Stimulated activated CD4-positive, alpha-beta T cell treated with anti-CD3 and anti-CD28 coated beads, Interleukin-4, amount 100 ng/mL, for 48 hours (primary cell): ENCODE measurements at regions not wholly inside any gene's neighbourhood (a gene's known extent, or its start where the extent isn't known, plus 50 kb on each side); places are given as distances from the start of the nearest gene placed in this dataset.

Experiments
- DNase-seq, 2 donors: peaks; one replicate each; pipeline ENCODE4 v3.0.0-alpha.2; 2020; ENCODE audit warnings: low read depth in 2 of 2

DNA sequence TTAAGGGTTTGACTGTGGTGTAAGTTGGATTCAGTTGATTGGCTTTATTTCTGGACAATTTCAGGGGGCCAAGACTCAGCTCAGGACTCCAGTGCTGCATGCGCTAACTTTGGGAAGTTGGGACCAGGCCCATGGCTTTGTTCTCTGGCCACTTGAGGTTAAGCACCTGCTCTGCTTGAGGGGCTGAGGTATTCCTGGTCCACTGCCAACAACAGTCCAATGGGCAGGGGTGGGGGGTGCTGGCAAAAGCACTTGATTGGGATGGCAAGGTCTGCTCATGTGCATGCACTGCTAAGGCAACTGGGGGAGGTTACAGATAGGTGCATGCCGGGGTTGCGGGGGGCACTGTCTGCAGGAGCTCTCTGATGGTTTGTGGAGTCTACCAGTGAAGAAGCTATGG, 52.6 kb upstream of the ASB17 start:
- DNase-seq: no peak

DNA sequence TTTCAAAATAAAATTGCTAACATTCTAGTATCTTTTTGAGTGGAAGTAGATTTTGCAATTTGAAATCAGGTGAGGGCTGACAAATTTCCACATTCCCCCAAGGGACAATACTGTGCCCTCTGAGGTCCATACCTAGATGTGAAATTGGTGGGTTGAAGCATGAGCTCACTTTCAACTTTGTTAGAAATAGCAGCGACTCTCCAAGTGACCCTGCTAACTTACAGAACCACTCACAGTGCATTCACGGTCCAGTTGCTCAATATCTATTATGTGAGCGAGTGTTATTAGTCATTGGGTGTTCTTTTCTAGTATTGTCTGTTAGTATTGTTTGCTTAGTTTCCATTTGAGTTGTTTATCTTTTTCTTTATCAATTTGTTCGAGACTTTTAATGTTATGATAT, 53.6 kb upstream of the ASB17 start:
- DNase-seq: no peak

DNA sequence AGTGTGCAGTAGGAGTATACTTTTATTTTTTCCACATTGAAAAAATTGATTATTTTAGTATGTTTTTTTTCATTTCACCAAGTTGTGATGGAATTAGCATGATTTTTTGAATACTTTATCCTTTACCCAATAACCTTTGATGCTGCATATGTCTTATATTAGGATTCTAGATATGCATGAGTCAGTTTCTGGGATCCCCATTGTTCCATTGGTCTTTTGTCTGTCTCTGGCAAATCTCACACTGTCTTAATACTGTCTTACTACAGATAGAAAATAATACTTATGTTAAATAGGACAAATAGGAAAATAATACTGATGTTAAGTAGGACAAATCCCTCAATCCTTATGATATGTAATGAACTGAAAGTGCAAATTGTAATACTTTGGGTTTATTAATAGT, 54.3 kb upstream of the ASB17 start:
- DNase-seq: no peak

DNA sequence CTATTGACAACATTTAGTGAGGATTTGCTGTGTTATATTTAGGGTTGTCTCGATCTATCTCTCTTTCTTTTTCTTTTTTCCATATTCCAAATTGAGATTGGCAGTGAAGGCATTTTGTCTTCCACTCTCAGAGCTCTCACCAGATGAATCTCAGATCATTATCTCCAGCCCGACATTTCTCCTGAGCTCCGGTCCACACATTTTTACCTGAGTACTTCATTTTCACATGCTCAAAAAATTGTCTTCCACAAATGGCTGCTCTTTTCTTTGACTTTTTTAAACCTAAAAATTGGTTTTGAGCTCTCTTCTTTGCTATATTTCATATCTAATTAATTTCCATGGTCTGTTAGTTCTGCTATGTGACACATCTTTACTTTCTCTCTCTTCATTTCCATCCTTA, 56.9 kb upstream of the ASB17 start:
- DNase-seq: no peak

DNA sequence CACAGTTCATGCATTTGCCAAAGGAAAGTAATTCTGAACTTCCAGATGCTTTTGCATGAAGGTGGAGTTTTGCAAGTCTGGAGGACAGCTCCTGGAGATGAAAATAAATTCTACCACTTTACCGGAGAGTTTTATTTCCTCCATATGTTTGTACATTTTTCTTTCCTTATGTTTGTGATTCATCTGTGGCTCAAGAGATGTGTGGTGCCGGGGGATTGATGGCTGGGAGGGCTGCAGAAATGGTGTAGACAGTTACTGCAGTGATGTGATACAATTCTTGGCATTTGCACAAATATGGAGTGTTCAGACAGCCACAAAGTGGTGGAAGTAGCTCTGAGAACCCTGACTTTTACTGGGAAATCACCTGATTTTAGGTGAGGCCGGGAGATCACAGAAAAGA, 58.5 kb upstream of the ASB17 start:
- DNase-seq: no peak

DNA sequence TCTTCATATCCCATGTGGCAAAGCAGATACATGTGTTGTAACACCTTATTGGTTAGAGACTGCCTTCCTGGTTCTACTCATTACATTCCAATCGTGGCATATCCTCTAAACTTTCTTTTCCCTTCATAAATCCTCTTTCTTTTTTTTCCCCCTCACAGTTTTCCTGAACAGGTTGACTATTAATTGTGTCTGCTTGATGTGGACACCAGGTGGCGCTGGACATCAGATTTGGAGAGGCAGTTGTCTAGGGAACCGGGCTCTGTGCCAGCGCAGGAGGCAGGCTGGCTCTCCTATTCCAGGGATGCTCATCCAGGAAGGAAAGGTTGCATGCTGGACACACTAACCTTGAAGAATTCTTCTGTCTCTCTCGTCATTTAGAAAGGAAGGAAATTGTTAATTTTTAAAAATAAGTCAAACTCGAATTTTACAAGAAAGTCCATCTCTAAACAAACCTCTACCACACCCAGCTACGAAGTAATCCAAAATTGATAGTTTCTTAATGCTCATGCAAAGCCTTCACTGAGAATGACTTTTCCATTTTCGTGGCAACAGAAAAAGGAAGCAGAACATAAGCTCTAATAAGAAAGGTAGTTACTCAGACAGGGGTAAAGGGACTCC, 59.4 kb upstream of the ASB17 start:
- peak; percentile 63 to 70 for DNase-seq

DNA sequence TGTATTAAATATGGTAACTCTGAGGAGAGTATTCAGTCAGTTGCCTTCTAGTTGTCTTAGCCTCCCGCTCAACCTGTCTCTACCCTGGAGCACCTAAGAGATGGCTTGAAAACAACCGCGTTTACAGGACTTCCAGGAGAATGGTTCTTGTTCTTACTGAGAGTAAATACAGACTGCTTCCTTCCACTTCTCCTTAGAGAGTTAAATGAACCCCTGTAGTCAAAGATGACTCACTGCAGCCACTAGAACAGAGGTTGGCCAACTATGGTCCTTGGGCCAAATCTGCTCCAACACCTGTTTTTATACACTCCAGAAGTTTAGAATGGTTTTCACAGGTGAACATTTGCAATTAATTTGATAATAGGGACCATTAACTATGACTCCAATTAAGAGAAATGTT, 60.1 kb upstream of the ASB17 start:
- DNase-seq: no peak

DNA sequence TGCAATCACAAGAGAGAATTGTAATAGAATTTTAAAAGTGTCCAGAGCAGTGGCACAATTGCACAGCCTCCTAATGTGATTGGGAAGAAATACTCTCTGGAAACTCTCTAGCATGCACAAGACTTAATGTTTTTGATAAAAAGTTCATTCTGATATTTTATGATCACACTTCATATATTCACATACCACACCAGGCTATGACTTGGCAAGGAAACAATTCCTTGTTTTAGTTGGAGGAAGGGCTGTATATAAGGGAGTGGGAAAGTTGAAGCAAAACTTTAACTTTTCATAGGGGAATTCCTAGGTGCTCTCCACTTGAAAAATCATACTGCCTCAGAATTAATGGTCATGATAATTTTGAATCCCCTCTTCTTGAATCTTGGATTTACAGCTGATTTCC, 61.5 kb upstream of the ASB17 start:
- no peak for DNase-seq

DNA sequence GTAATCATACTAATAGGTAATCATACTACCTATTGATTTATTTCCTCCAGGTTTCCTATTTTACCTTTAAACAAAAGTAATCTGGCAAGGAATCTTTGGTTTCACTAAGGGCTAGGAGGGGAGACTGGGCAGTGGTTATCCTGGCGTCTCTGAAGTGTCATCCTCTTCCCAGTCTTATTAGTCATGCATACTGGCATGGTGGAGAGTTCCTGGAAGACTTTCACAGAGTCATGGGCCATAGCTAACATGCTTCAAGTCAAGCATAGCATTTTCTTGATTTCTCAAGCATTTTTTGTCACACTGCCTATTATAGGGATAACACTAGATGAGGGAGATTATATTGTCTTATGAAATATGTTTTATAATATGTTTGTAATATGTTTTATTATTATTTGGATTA, 64.0 kb upstream of the ASB17 start:
- DNase-seq: no peak

DNA sequence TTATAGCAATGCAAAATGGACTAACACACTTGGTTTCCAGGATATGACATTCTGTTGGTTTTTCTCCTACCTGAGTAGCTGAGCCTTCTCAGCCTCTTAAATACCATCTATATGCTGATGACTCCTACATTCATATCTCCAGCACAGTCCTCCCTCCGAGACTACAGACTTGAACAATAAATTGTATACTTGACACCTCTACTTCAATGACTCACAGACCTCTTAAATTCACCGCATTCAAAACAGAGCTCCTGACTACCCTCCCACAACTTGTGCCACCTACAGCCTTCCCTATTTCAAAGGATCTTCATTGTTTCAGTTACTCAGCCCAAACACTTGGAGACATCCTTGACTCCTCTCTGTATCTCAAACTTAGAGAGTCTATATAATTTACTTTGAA, 66.8 kb upstream of the ASB17 start:
- DNase-seq: no peak

DNA sequence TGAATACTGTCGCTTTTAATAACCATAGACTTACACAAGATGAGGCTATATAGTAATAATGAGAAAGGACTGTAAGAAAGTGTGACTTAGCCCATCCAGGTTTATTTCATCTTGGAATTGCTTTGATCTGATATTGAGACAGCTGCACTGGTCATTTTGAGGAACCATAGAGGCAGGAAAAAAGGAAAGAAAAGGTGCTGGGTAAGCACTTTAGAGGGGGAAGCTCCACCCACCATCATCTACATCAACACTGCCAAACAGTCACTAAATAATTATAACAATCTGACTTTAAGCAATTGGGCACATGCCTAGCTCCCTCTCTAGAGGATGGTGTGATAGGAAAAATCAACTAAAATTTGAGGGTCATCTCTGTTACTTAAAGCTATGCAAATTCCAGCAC, 70.6 kb upstream of the ST6GALNAC3 start:
- no peak for DNase-seq

DNA sequence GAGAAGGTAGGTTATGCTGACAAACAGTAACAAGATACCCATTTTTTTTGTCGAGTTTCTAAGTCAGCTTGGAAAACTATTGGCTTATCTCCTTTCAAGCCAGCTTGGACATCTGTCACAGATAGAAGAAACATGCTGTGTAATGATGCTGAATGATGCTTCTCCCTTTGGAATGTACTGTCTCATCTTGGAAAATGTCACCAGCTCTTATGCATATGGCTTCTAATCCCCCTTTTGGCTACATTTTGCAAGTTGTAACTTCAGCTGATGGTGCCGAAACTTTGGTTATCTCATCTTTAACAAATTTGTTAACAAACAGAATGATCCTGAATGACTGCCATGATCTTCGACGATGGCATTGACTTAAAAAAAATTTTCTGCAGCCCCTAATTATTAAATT, 68.8 kb upstream of the ST6GALNAC3 start:
- no peak for DNase-seq

DNA sequence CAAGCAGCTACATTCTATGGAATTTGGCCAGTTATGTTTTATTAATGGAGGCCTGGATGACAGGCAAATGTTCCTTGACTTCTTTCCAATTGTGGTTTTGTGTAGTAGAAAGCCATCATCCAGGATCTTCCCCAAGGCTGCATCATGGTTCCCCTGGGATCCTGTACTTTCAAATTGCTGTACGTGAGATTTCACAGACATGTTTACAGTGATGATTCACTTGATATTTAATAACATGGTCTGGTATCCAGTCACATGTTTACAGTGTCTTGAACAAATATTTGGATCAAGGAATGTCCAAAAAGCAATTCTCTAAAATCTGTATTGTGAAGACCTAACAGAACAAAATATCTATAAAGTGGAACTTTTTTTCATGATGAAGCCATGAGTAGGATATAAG, 68.3 kb upstream of the ST6GALNAC3 start:
- no peak for DNase-seq

DNA sequence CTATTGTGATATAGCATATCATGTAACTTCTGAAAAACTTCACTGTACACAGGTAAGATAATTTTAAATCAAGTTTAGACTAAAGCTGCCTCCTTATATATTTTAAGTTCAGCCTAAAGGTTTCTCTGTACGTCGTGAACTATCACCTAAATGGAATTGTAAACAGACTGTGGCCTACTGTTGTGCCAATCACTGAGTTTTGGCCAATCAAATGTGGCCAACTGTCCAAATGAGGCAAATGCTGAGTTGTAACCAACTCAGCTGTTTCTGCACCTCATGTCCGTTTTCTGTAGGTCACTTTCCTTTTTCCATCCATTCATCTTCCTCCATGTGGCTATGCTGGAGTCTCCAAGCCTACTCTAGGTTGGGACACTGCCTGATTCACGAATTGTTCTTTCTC, 63.7 kb upstream of the ST6GALNAC3 start:
- DNase-seq: no peak

DNA sequence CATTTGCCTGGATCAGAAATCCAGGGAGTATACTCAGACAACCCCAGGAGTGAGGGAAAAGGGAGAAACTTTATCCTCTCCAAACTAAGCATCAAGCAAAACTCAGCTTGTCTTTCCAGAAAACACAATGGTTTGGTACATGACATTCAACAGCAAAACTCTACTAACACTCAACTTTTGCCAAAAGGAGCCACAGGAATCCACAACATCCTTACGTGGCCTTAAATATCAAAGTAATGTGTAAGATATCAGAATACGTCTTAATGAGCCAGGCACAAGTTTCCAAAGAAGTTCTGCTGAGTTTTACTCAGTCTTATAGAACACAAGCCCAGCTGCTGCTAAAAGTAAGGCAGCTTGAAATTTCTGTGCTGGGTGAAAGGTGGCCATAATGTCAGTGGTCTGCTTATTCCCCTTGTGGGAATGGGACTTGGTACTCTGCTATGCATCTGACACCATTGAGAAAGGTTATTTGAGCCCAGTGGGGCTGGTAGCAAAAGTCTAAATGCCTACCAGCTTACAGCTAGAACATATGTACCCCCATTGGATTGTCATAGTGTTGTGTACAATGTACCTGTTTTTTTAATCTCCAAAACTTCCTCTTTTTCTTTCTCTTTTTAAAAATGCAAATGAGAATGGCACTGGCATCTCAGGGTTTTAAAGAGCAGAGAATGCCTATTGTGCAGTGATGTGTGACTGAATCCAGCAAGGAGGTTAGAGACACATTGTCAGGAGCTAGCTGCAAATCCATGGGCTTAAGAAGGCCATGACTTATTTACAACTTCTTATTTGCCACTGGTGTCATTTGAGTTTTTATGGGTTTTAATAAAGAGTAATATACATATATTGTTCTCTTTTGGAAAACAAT, 62.0 kb upstream of the ST6GALNAC3 start:
- no peak for DNase-seq

DNA sequence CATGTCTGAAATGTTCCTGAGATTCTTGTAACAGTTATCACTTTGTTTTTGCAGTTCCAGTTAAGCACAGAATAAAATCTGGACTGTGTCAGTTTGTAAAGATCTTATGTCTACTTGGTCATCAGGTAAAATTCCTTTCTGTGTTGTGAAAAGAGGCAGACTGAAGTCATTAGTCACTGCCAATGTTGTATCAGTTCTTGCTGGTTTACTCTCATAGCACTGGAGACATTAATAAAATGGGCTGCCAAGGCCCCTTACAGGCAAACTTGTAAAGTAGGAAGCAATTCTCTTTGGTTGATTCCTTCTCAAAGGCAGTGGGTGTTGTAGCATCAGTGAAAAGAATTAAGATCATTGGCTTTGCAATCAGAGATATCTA, 61.4 kb upstream of the ST6GALNAC3 start:
- no peak for DNase-seq

DNA sequence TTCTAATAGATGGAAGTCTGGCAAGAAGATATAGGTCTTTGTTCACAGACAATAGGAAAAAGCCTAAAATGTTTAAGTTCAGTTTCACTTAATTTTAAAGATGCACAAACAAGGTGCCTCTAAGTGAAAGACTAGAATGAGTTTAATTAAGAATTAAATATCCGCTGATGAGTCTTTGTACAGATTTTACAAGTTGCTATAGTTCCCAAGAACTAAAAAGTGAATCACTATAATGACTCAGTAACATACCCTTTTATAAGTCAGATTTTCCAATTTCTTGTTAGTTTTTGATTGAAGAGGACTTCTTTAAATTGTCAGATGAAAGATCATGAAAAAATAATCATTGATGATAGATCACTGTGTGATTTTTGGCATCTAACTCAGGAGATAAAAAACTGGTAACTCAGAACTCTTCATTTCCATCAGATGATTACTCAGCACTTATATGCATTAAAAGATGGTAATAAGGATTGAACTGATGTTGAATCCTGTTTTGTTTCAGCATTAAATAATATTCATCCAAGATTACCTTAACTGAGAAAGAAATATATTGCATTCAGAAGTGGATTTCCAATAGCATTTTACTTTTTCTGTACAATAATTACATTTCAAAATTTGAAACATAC, 59.0 kb upstream of the ST6GALNAC3 start:
- DNase-seq: no peak

DNA sequence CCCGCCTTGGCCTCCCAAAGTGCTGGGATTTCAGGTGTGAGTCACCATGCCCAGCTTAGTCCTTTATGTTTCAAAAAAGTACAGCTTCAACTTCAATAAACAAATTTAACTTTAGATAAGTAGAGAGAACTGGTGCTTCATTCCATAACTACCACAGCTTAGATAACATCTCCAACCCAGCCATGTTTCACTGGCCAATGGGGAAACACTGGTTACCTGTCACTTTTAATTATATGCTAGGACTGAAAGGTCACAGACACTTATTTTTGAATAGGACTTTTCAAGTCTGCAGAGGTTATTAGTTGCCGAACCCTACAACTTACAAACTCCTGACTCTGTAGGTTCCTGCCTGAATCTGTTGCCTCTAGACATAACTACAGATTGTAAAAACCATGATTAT, 56.5 kb upstream of the ST6GALNAC3 start:
- DNase-seq: no peak

DNA sequence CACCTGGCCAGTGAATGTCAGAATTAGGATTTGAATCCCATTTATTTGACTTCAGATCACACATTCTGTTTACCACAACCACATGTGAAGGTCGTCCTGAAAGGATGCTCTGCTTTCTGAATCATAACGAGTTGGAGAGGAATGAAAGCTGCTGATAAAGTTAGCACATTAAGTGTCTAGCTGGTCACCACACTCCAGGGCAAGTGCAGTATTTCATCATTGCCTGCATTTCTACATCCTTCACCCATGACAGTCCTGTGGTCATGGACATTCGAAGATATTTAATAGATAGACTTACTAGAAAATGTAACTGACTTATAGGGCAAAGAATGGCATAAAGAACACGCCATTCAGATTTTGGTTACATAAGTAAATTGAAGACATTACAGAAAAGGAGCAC, 52.7 kb upstream of the ST6GALNAC3 start:
- no peak for DNase-seq

DNA sequence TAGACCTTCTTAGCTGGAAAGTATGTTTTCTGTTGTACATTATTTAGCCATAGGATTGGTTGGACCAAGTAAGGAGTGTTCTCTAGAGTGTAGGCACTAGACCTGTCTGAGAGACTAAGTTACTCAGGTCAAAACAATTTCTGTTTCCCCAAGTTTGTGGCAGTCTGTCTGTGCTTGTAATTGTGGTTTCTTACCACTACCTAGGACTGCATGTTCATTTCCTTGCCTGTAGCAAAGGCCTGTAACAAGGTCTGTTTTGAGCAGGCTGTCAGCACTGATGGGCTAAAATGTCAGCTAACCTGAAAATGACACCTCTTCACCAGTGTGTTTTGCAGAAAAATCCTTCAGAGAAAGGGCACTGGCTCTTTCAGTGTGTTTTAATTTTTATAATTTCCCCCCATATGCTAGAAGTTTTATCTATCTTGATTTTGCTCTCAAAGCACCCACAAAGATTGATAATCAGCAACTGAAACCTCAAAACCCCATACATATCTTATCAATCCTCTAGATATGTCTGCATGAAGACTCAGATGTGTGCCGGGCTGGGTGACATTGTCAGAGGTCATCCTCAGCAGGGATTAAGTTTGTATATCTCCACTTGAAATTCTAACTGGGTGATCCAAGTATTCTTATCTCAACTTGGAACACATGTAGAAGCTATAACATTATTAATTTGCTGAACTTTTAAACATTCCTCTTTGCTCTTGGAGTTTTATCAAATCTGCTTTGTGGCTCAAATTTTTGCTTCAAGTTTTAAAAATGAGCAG, 50.7 kb upstream of the ST6GALNAC3 start:
- no peak for DNase-seq
